ENCODE measurements at regions not wholly inside any gene's neighbourhood (a gene's known extent, or its start where the extent isn't known, plus 50 kb on each side); places are given as distances from the start of the nearest gene placed in this dataset.
"Not testable (repeated sequence)": the region's sequence is repeated elsewhere in the genome, so short reads cannot be mapped to it uniquely, and the experiment has no call there.

GRCh38 chr3:135629701-135630408, 335.7 kb upstream of the PPP2R3A start:
- in situ Hi-C loops (cut with MboI; ENCODE audit: low sequenced_read_pairs) = no loop called here

- in situ Hi-C loops (cut with MboI; ENCODE audit: low sequenced_read_pairs) = no loop called here
Observed at GRCh38 chr3:135632556-135633065, 332.9 kb upstream of the PPP2R3A start.

GRCh38 chr3:135633078-135633477, 332.4 kb upstream of the PPP2R3A start:
- in situ Hi-C loops (cut with MboI; ENCODE audit: low sequenced_read_pairs) = no loop called here

GRCh38 chr3:135636596-135636995, 328.9 kb upstream of the PPP2R3A start:
- in situ Hi-C loops (cut with MboI; ENCODE audit: low sequenced_read_pairs) = no loop called here

GRCh38 chr3:135637013-135637412, 328.5 kb upstream of the PPP2R3A start:
- in situ Hi-C loops (cut with MboI; ENCODE audit: low sequenced_read_pairs) = no loop called here

GRCh38 chr3:135641761-135642160, 323.8 kb upstream of the PPP2R3A start:
- in situ Hi-C loops (cut with MboI; ENCODE audit: low sequenced_read_pairs) = no loop called here

GRCh38 chr3:135645541-135645940, 320.0 kb upstream of the PPP2R3A start:
- in situ Hi-C loops (cut with MboI; ENCODE audit: low sequenced_read_pairs) = no loop called here

- in situ Hi-C loops (cut with MboI; ENCODE audit: low sequenced_read_pairs) = no loop called here
Observed at GRCh38 chr3:135646873-135647272, 318.7 kb upstream of the PPP2R3A start.

- in situ Hi-C loops (cut with MboI; ENCODE audit: low sequenced_read_pairs) = no loop called here
Observed at GRCh38 chr3:135649361-135649760, 316.2 kb upstream of the PPP2R3A start.

- in situ Hi-C loops (cut with MboI; ENCODE audit: low sequenced_read_pairs) = no loop called here
Observed at GRCh38 chr3:135650309-135650708, 315.2 kb upstream of the PPP2R3A start.

- in situ Hi-C loops (cut with MboI; ENCODE audit: low sequenced_read_pairs) = no loop called here
Observed at GRCh38 chr3:135652388-135652787, 313.1 kb upstream of the PPP2R3A start.

- in situ Hi-C loops (cut with MboI; ENCODE audit: low sequenced_read_pairs) = no loop called here
Observed at GRCh38 chr3:135655328-135655727, 310.2 kb upstream of the PPP2R3A start.

GRCh38 chr3:135658451-135658850, 307.1 kb upstream of the PPP2R3A start:
- in situ Hi-C loops (cut with MboI; ENCODE audit: low sequenced_read_pairs) = not testable (repeated sequence)

GRCh38 chr3:135667061-135667460, 298.5 kb upstream of the PPP2R3A start:
- in situ Hi-C loops (cut with MboI; ENCODE audit: low sequenced_read_pairs) = no loop called here

- in situ Hi-C loops (cut with MboI; ENCODE audit: low sequenced_read_pairs) = no loop called here
Observed at GRCh38 chr3:135674508-135674907, 291.0 kb upstream of the PPP2R3A start.

GRCh38 chr3:135678386-135678785, 287.1 kb upstream of the PPP2R3A start:
- in situ Hi-C loops (cut with MboI; ENCODE audit: low sequenced_read_pairs) = no loop called here

GRCh38 chr3:135688003-135688402, 277.5 kb upstream of the PPP2R3A start:
- in situ Hi-C loops (cut with MboI; ENCODE audit: low sequenced_read_pairs) = no loop called here

GRCh38 chr3:135690664-135691063, 274.9 kb upstream of the PPP2R3A start:
- in situ Hi-C loops (cut with MboI; ENCODE audit: low sequenced_read_pairs) = no loop called here

GRCh38 chr3:135691240-135691639, 274.3 kb upstream of the PPP2R3A start:
- in situ Hi-C loops (cut with MboI; ENCODE audit: low sequenced_read_pairs) = no loop called here

- in situ Hi-C loops (cut with MboI; ENCODE audit: low sequenced_read_pairs) = no loop called here
Observed at GRCh38 chr3:135694142-135694541, 271.4 kb upstream of the PPP2R3A start.

GRCh38 chr3:135699741-135700140, 265.8 kb upstream of the PPP2R3A start:
- in situ Hi-C loops (cut with MboI; ENCODE audit: low sequenced_read_pairs) = no loop called here

- in situ Hi-C loops (cut with MboI; ENCODE audit: low sequenced_read_pairs) = no loop called here
Observed at GRCh38 chr3:135706758-135707375, 258.7 kb upstream of the PPP2R3A start.
